RKO (cell line): ENCODE measurements at regions not wholly inside any gene's neighbourhood (a gene's known extent, or its start where the extent isn't known, plus 50 kb on each side); places are given as distances from the start of the nearest gene placed in this dataset.

ENCODE experiments used
- DNase-seq: peaks from one replicate; pipeline ENCODE4 v3.0.0-alpha.2; 2016; ENCODE audit warnings: low spot score

DNA sequence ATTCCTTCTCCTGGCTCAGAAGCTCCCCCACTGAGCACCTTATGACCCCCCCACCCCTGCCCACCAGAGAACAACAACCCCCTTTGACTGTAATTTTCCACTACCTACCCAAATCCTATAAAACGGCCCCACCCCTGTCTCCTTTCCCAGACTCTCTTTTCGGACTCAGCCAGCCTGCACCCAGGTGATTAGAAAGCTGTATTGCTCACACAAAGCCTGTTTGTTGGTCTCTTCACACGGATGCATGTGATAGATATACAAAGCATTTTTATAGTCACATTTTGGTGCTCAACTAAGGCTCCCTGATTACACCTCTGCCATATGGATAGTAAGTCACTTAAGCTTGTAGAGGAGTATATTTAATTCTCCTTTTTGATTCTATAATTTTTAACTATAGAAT is 985.8 kb downstream of the REEP3 start:
- DNase-seq: no peak

DNA sequence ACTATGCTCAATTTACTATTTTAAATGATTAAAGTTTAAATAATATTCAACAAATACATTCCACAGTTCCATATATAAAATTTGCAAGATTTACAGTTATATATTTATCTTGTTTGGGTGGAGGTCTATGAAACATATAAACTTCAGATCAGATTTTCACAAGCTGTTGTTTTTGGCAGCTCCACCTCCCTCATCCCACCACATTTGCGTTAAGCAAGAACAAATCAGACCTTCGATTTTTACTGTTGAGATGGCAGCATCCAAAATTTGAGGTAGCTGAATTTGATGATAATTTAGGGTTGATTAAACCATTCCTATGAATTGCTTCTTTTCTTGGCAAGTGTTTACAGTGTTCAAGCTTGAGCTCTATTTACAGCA is 986.4 kb downstream of the REEP3 start:
- DNase-seq: no peak

DNA sequence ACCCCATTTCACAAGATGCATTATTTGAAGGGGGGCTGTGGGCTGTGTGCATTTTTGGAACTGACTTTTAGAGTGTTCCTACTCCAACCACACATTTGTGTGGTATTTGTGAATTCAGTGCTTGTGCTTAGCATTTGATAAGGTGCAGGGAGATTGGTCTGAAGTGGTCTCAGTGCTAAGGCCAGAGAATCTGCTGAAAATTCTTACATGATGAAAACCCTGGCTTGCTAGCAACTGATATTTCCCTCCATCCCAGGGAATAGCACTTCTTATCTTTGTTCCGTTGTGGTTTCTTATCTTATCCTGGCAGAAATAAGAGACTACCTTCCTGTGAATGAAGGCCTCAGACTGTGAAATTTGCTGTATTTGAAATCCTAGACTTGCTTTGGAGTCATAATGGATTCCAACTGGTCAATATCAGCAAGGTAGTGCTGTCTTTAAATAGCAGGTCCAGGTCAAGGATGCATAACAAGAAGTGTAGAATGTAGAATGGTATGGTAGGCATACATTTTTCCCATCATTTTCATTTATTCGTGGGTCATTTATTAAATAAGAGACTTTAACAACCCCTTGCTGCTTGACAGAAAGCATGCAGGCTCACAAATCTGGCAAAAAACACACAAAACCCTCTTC is 986.9 kb downstream of the REEP3 start:
- DNase-seq: no peak

DNA sequence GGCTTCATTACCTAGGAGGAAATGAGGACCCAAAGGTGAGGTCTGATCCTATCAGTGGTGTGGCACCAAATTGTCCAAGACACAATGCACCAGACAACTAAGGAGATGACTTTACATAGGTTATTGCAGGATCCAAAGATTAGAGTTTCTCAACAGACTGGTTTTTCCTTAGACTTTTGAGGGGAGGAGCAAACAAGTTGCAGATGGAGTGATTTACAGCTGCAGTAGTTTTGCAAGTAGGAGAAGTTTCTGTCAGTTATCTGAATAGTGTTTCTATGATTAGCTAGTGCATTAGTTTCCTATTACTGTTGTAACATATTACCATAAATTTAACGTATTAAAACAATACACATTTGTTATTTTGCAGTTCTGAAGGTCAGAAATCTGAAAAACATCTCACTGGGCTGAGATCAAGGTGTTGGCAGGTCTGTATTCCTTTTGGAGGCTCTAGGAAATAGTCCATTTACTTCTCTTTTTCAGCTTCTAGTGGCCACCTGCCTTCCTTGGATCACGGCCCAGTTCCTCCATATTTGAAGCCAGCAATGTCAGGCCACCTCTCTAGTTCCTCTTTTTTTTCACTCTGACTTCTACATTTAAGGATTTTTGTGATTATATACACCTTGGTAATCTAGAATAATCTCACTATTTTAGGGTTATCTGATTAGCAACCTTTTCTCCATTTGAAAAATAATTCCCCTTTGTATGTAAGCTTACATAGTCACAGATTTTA is 994.9 kb downstream of the REEP3 start:
- DNase-seq: no peak

DNA sequence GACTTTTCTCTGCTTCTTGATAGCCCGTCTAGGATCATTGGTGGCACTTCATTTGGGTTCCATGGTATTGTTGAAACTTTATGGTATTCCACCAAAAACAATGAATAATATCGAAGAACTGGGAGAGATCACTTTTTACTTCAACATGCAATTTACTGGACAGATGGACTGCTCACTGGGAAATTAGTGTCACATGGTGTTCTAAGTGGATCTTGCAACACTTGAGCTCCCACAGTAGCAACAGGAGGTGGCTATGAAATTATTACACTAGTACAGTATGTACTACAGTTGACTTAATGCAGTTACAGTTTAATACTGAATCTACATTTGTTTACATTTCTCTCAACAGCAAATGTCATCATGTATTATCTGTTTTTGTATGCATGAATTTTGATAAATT is 997.3 kb downstream of the REEP3 start:
- no peak for DNase-seq

DNA sequence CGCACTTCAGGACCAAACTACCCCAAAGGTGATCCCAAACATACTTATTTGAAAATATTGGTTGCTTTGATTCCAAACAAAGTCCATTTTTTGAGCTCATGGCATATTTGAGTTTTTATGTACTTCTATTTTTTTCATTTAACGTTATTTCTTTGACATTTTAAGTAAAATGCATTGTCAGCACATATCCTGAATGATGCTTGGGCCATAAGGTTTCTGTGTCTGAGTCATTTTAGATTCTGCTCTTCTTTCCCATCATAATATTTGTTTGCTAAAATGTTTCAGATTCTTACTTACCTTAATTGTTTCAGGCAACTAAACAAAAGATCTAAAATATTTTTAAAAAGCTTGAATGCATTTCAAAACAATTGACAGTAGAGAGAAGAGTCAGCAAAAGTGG is 998.2 kb downstream of the REEP3 start:
- no peak for DNase-seq

DNA sequence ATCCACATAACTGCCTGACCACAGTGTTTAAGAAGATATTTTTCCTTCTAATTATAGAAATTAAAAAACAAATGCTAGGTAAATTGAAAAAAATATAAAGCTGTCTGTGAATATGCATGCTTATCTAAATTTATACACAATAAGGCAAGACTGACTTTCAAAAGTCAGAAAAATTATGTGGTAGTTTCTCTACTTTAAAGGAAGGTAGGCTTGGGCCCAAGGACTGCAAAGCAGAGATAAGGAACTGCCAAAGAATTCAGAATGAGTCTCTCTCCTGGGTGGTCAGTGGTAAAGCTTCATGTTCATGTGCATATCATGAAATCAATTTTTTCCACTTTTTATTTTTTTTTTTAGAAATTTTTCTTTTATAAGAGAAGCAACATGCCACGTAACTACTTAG is 998.6 kb downstream of the REEP3 start:
- DNase-seq: no peak

DNA sequence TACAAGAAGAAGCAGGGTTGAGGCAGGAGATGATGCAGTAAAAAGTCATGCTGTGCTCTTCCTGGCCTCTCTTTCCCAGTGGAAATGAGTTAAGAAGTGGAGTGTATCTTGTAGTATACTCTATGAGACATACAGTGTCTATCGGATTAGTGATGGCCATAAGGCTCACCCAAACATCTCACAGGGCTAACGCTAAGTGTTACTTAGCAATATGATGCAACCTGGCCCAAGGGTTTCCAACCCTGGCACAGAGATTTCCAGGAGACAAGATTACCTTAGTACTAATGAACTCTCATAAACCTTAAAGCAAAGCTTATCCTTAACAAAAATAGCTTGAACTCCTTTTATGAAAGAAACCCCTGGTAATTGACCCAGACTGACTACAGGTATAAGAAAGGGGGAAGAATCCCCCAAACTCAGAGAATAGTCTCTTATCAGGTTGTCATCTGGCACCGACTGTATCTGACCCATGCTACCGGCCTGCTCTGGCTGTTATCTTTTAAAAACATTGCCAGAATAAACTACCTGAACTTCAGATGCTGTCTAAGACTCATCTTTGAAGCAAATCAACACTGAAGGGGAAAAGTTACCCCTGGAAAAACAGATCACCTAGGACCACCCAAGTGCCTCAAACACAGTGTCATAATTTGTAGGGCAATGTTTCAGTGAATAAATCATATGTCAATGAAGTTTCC is 1002.0 kb downstream of the REEP3 start:
- no peak for DNase-seq

DNA sequence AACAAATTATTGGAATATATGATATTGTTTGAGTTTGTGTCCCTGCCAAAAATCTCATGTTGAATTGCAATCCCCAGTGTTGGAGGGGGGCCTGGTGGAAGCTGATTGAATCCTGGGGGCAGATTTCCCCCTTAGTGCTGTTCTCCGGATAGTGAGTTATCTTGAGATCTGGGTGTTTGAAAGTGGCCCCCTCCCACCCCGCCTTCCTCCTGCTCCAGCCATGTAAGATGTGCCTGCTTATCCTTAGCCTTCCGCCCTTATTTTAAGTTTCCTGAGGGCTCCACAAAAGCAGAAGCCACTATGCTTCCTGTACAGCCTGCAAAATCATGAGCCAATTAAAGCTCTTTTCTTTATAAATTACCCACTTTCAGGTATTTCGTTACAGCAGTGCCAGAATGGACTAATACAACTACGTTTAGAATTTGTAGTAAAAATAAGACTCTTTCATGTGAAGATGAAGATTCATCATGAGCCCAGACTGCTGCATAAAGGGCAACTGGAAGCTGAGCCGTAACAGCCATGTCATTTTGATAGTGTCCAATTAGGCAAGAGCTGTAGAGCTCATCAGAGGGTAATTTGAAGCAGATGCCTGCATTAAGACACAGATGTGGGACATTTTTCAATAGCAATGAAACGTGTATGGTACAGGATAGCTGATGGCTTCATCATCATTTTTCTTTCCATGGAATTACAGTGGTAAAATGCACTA is 1007.2 kb downstream of the REEP3 start:
- DNase-seq: no peak

DNA sequence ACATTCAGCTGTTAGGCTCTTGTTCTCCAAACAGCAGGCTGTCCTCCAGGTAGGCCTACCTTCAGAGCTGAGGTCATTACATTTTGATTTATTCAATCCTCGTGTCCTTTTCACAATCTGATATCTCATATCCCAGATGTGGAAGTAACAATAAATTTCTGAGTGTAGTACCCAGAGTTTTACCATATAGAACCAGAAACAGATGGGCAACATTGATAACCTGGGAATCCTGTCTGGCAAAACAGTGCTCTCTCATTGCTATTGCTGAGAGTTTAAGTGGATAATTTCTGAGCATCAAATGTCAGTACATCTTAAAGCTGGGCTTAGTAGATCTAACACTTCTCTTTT is 1007.8 kb downstream of the REEP3 start:
- no peak for DNase-seq

DNA sequence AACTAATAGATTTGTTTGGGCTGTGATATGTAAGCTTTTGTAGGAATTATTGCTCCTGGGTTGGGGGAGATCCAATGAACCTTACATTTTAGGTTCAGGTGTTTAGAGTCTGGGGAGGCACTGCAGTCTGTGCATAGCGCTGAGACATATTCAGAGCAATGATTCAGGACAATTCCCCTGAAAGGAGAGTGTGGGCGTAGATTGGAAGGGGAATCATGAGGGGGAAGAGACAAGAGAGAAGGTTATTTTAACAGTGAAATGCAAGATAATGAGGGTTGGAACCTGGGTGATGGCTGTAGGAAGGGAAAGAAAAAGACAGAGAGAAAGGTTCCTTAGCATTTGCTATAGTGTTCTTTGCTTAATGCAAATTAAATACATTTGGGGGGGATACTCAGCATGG is 1013.4 kb downstream of the REEP3 start:
- no peak for DNase-seq

DNA sequence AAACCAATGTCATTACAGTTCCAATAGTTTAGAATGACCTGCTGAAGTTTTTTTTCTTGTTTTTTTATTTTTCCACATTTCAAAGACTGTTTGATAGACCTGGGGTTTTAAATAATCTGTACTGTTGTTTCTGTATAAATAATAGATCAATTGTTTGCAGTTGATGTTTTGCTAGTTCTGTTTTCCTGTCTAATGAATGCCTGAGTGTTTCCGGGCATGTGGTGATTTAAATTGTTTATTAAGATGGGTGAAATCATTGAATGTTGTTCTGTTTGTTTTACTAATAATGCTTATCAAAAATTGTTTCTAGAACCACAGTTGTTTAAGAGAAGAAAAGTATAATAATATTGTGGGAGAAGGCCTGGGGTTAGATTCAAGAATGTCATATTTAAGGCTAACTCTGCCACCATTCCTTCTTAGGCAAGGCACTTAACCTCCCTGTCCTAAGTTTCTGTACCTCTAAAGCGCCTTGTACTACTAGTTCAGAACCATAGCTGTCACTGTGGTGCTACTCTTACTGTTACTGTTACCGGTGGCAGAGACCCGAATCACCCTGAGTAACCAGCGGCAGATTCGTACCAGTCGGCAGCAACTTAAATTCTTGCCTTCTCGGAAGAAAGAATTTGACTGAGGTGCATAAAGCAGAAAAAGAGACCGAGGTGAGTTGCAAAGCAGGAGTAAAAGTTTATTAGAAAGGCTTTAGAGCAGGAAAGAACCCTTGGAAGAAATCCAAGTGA is 1014.1 kb downstream of the REEP3 start:
- DNase-seq: no peak

DNA sequence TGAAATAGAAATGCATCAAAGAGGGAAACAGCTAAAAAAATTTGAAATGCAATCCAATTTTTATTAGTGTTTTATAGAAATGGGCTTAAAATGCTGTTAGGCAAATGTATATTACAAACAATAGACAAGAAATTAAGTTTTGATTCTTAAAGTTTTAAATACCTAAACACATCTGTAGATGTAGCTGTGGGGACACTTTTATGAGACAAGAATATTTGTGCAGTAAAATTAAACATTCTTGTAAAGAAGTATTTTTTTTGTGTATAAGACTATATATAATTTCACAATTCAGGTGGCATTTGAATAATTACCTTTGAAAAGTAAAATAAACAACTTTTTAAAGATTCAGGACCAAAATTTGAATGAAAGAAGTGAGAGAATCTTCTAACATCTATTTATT is 1015.9 kb downstream of the REEP3 start:
- DNase-seq: no peak

DNA sequence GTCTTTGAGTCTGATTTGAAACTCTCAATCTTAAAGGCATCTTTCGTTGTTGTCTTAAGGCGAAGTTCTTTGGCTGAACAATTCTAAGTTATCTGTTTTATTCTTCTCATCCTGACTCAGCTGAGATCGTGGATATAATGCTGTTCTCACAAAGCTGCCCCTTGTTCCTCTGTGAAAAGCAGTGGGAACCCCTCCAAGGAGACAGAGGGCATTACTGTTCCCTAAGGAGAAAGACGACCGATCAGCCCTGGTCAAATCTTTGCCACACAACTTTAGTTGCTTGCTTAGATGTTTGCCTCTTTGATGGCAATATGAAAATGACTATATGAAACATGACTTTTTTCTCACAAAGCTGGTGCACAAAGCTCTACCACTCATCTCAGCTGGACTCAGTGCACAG is 1016.7 kb downstream of the REEP3 start:
- no peak for DNase-seq

DNA sequence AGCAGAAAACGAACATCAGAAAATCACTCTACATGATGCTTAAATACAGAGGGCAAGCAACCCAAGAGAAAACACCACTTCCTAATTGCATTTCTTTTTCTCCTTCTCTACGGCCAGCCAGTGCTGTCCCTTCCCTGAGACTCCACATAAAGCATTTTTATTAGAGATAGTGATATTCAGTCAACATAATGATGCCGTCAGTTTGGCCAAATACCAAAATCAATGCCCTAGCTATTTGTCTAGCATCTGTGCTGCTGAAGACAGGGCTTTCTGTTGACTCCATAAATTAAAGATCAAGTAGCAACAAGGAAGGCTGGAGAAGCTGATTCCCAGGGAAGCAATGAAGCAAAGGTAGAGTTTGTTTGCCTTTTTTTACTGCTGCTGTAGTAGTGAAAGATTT is 1024.9 kb downstream of the REEP3 start:
- DNase-seq: no peak

DNA sequence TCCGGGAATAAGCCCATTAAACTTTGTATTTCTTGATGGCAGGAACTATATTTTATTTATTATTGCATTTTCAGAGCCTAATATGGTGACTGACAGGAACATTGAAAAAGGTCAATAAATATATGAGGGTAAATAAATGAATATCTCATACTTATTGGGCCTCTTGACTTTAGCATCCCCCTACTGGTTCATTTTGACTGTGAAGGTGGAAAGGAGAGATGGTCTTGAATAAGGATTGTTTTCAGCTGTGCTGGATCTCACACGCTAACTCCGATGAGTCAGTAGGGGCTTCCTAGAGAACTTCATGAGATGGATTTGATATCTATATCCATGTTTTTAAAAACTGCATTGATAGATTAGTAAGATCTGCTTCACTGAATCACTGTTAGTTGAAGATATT is 1026.0 kb downstream of the REEP3 start:
- DNase-seq: peak; percentile 3

DNA sequence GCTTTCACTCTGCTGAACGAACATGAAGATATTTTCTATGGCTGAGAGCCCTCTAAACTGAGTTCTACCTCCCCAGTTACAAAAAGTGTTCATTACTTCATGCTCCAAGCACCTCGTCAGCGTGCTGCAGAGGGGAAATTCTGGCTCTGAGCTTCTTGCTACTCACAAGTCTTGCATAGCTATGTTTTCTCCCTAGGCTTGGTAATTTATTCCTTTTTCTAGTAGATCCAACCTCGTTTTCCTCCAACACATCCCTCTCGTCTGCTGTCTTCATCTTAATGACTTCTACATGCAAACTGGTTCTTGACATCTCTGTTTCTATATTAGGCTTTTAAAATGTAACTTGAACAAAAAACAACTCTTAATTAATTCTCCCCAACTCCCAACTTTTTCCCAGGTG is 1034.5 kb downstream of the REEP3 start:
- DNase-seq: no peak

DNA sequence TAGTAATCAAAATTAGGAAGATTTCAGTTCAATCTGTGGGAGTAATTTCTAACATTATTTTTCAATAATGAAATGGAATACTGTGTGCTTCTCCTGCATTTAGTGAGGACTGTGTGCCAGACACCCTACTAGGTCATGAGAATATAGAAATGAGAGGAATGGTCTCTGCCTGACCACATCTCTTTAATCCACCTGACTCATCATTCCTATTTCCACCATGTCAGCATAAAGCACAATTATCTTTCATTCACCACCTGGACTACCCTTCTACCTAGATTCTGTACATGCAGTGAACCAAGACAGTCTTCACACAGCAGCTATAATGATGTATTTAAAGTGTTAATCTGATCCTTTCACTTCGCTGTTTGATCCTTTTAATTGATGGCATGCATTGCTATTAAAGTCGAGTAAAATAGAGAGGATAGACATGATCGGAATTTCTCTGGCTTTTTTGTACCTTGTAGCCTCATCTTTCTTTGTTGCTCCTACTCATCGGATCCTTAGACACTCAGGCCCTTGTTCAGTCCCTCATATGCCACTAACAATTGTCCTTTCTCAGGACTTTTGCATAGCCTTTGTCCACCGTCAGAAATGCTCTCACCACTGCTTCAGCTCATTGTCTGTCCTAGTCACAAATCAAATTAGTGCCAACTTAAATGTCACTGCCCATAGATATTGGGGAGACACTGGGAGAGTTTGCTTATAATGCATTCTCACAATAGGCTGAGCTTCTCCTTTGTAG is 1037.1 kb downstream of the REEP3 start:
- no peak for DNase-seq

DNA sequence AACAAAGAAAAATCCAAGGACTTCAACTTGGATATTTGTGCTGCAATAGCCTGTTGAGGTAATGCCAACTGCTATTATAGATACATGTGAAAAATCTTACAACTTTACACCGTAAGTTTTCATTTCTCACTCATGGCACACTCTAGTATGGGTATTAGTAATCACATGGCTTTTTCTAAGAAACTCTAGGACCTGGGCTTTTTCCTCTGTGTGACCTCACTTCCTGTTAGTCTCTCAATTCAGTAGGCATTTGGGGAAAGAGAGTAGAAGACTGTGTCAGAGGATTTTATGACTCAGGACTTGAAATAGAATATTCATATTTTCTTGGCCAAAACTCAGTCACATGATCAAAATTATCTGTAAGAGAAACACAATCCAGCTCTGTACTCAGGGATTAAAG is 1049.9 kb downstream of the REEP3 start:
- DNase-seq: peak; percentile 16

DNA sequence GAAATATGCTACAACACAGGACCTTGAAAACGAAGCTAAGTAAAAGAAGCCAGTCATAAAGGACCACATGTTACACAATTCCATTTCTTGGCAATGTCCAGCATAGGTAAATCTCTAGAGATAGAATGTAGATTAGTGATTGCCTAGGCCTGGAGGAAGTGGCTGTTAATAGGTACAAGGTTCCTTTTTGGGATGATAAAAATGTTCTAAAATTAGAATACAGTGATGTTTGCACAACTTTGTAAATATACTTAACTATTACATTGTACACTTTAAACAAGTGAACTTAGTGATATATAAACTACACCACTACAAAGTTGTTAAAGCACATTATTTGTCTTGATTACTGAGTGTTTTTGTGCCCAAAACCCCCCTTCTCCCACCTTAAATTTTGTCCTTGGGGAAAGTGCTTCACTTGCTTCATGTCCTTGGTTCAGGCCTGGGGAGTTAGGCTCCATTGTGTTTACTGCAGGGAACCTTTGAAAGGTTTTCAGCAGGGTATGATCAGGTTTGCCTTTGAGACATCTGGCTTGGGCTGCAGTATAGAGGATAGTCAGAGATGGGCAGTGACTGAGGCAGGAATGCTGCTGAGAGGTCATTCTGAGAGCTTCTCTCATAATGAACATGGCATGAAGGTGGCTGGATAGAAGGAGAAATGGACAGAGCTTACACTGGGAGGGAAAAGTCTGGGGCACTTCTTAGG is 1052.6 kb downstream of the REEP3 start:
- DNase-seq: no peak

DNA sequence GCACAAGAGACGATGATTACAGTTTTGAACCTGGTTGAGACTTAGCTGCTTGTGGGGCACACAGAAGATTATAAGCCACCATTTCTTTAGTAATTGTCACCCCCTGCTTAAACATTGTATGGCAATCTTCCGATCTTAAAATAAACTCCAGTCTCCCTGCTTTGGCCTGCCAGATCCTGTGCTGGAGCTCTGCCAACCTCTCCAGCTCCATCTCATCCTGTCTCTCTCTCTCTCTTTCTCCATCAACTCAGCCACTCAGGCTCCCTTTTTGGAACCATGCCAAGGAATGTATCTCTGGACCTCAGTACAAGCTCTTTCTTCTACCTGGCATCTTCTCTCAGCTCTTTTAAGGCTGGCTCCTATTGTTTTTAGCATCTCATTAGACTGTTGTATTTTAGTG is 1053.2 kb downstream of the REEP3 start:
- DNase-seq: no peak
